ENCODE measurements at regions not wholly inside any gene's neighbourhood (a gene's known extent, or its start where the extent isn't known, plus 50 kb on each side); places are given as distances from the start of the nearest gene placed in this dataset.

DNA sequence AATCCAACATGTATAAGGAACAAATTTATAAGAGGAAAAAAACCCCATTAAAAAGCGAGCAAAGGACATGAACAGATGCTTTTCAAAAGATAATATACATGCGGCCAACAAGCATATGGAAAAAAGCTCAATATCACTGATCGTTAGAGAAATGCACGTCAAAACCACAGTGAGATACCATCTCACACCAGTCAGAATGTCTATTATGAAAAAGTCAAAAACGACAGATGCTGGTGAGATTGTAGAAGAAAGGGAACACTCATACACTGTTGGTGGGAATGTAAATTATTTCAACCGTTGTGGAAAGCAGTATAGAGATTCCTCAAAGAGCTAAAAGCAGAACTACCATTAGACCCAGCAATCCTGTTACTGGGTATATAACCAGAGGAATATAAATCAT is 465.4 kb downstream of the TMA16 start:
- H3K4me1 ChIP-seq (ENCODE audit: control insufficient read depth, insufficient read depth, low read length): no peaks in the 10 kb centered on the region
- H3K36me3 Mint-ChIP-seq (ENCODE audit: low read depth): no peaks in the 10 kb centered on the region
- H3K27me3 Mint-ChIP-seq (ENCODE audit: insufficient read depth): no peaks in the 10 kb centered on the region
- no peak overlapping the region for H3K27ac ChIP-seq (ENCODE audit: low read depth, low read length)
- DNase-seq: no peak
- H3K9me3 Mint-ChIP-seq: no peaks in the 10 kb centered on the region
- no peak overlapping the region for H3K9ac ChIP-seq (ENCODE audit: extremely low read depth, low read length, poor library complexity, severe bottlenecking)
- TF ChIP-seq, protein P1, sequence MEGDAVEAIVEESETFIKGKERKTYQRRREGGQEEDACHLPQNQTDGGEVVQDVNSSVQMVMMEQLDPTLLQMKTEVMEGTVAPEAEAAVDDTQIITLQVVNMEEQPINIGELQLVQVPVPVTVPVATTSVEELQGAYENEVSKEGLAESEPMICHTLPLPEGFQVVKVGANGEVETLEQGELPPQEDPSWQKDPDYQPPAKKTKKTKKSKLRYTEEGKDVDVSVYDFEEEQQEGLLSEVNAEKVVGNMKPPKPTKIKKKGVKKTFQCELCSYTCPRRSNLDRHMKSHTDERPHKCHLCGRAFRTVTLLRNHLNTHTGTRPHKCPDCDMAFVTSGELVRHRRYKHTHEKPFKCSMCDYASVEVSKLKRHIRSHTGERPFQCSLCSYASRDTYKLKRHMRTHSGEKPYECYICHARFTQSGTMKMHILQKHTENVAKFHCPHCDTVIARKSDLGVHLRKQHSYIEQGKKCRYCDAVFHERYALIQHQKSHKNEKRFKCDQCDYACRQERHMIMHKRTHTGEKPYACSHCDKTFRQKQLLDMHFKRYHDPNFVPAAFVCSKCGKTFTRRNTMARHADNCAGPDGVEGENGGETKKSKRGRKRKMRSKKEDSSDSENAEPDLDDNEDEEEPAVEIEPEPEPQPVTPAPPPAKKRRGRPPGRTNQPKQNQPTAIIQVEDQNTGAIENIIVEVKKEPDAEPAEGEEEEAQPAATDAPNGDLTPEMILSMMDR (conservative IDR thresholded peaks at IDR 0.05): no peak
- no peaks in the 10 kb centered on the region for H3K9me3 ChIP-seq (ENCODE audit: control insufficient read depth, low read length)
- no peak overlapping the region for H3K27ac Mint-ChIP-seq
- no peak overlapping the region for H3K4me3 Mint-ChIP-seq
- H3K27me3 ChIP-seq (ENCODE audit: control insufficient read depth, insufficient read depth, low read length, poor library complexity, severe bottlenecking): no peaks in the 10 kb centered on the region
- H3K4me3 ChIP-seq (ENCODE audit: low read length): no peak overlapping the region
- no peaks in the 10 kb centered on the region for H3K36me3 ChIP-seq (ENCODE audit: control insufficient read depth, insufficient read depth, low read length)
- 89 to 90% methylated on average over 3 to 6 of the region's 6 CpGs for WGBS, 2 experiments (ENCODE audit: insufficient coverage in 1 of 2, insufficient read length in 1 of 2)
- peaks cover 3% of the 10 kb centered on the region for H3K4me1 Mint-ChIP-seq

DNA sequence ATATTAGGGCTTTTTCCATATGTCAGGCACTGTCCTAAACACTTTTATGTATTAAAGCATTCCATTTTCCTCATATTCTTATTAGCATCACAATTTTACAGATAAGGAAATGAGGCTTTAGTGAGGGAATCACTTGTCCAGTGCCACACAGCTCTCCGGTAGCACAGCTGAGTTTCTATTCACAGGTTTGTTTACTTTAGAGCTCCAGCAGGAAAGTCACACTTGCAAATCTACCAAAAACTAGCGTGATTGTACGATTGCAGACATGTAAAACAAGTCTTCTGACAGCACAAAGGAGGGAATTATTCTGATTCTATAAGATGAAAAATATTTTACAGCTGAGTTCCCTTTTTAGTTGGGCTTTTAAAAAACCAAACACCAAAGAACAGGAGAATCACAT is 472.1 kb downstream of the TMA16 start:
- Histone ChIP-seq H3K9ac (ENCODE audit: extremely low read depth, low read length, poor library complexity, severe bottlenecking) (no peak overlapping the region), H3K4me1 (ENCODE audit: control insufficient read depth, insufficient read depth, low read length) (peaks cover 6% of the 10 kb centered on the region), H3K27me3 (ENCODE audit: control insufficient read depth, insufficient read depth, low read length, poor library complexity, severe bottlenecking) (no peaks in the 10 kb centered on the region), H3K9me3 (ENCODE audit: control insufficient read depth, low read length) (no peaks in the 10 kb centered on the region), H3K4me3 (ENCODE audit: low read length) (no peak overlapping the region), H3K36me3 (ENCODE audit: control insufficient read depth, insufficient read depth, low read length) (no peaks in the 10 kb centered on the region), H3K27ac (ENCODE audit: low read depth, low read length) (no peak overlapping the region)
- Mint-ChIP-seq H3K36me3 (ENCODE audit: low read depth) (no peaks in the 10 kb centered on the region), H3K27ac (peak overlapping the region; percentile 36), H3K9me3 (no peaks in the 10 kb centered on the region), H3K27me3 (ENCODE audit: insufficient read depth) (no peaks in the 10 kb centered on the region), H3K4me1 (peaks cover 12% of the 10 kb centered on the region), H3K4me3 (no peak overlapping the region)
- 59 to 84% methylated on average over 3 of the region's 3 CpGs for WGBS, 2 experiments (ENCODE audit: insufficient coverage in 1 of 2, insufficient read length in 1 of 2)
- TF ChIP-seq, protein P1 (conservative IDR thresholded peaks at IDR 0.05): no peak
- DNase-seq: no peak

DNA sequence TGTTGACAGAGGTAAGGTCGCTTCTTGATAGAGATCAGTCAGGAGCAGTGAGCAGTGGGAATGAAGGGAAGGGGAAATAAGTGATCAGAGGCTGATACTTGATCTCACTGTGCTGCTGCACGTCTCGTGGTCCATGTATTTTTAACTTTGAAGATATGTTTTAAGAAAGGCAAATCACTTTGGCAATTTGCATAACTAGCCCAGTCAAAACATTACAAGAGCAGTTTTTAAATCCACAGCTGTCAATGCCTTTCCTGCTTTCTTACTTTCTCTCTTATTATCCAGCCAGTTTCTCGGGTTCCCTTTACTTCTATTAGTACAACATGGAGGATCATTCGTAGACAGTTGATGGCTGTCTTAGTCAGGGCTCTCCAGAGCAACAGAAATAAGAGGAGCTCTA is 472.8 kb downstream of the TMA16 start:
- no peaks in the 10 kb centered on the region for H3K9me3 Mint-ChIP-seq
- no peaks in the 10 kb centered on the region for H3K27me3 Mint-ChIP-seq (ENCODE audit: insufficient read depth)
- H3K4me3 Mint-ChIP-seq: no peak overlapping the region
- Histone ChIP-seq H3K4me3 (ENCODE audit: low read length) (no peak overlapping the region), H3K9me3 (ENCODE audit: control insufficient read depth, low read length) (no peaks in the 10 kb centered on the region), H3K36me3 (ENCODE audit: control insufficient read depth, insufficient read depth, low read length) (no peaks in the 10 kb centered on the region), H3K9ac (ENCODE audit: extremely low read depth, low read length, poor library complexity, severe bottlenecking) (no peak overlapping the region), H3K27me3 (ENCODE audit: control insufficient read depth, insufficient read depth, low read length, poor library complexity, severe bottlenecking) (no peaks in the 10 kb centered on the region), H3K27ac (ENCODE audit: low read depth, low read length) (no peak overlapping the region), H3K4me1 (ENCODE audit: control insufficient read depth, insufficient read depth, low read length) (peaks cover 6% of the 10 kb centered on the region)
- TF ChIP-seq, protein P1 (conservative IDR thresholded peaks at IDR 0.05): no peak
- no peak for DNase-seq
- 91 to 96% methylated on average over 3 to 5 of the region's 5 CpGs for WGBS, 2 experiments (ENCODE audit: insufficient coverage in 1 of 2, insufficient read length in 1 of 2)
- H3K4me1 Mint-ChIP-seq: peaks cover 9% of the 10 kb centered on the region
- no peaks in the 10 kb centered on the region for H3K36me3 Mint-ChIP-seq (ENCODE audit: low read depth)
- no peak overlapping the region for H3K27ac Mint-ChIP-seq
